PC-3 (cell line): ENCODE measurements at regions not wholly inside any gene's neighbourhood (a gene's known extent, or its start where the extent isn't known, plus 50 kb on each side); places are given as distances from the start of the nearest gene placed in this dataset.

Experiments
- EZH2phosphoT487 ChIP-seq: fragments of 300-600 bp; sonication (generic); IDR thresholded peaks from 2 replicates; pipeline ENCODE4 v1.6.1; 2018; ENCODE audit warnings: mild to moderate bottlenecking, antibody characterized with exemption, low read length, borderline replicate concordance
- TF ChIP-seq, protein P1 (sequence below): fragments of 300-600 bp; sonication (generic); conservative IDR thresholded peaks from 2 replicates; pipeline ENCODE4 v1.5.1; 2017; ENCODE audit warnings: antibody characterized with exemption, low read depth, mild to moderate bottlenecking, low read length

- TF ChIP-seq, protein P1, sequence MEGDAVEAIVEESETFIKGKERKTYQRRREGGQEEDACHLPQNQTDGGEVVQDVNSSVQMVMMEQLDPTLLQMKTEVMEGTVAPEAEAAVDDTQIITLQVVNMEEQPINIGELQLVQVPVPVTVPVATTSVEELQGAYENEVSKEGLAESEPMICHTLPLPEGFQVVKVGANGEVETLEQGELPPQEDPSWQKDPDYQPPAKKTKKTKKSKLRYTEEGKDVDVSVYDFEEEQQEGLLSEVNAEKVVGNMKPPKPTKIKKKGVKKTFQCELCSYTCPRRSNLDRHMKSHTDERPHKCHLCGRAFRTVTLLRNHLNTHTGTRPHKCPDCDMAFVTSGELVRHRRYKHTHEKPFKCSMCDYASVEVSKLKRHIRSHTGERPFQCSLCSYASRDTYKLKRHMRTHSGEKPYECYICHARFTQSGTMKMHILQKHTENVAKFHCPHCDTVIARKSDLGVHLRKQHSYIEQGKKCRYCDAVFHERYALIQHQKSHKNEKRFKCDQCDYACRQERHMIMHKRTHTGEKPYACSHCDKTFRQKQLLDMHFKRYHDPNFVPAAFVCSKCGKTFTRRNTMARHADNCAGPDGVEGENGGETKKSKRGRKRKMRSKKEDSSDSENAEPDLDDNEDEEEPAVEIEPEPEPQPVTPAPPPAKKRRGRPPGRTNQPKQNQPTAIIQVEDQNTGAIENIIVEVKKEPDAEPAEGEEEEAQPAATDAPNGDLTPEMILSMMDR, result no peak
- no peak for TF ChIP-seq EZH2phosphoT487
Measured at GRCh38 chr7:49487830-49488140, 285.7 kb upstream of the VWC2 start.
